Frontal cortex (tissue), 4 donors: ENCODE measurements at regions not wholly inside any gene's neighbourhood (a gene's known extent, or its start where the extent isn't known, plus 50 kb on each side); places are given as distances from the start of the nearest gene placed in this dataset.
"Not testable (repeated sequence)": the region's sequence is repeated elsewhere in the genome, so short reads cannot be mapped to it uniquely, and the experiment has no call there.

Source experiments
- DNase-seq, 2 donors: peaks; one replicate each; pipeline ENCODE4 v3.0.0; 2012; ENCODE audit warnings: low spot score in 2 of 2
- FAIRE-seq: peaks from 2 replicates; lab custom pipeline; 2012; peaks lifted over from hg19 to GRCh38; lab: Jason Lieb, UNC
- small RNA-seq: library from RNA; depleted of rRNA; stranded (forward); fragments of <200 nt; gene quantifications from one replicate; pipeline ENCODE3, GENCODE V24; 2014
- donor health status: control.
- donor health status: control.
- donor health status: control.

- not testable (repeated sequence) for FAIRE-seq, DNase-seq
Observed at GRCh38 chr4:81324594-81324993, 109.6 kb upstream of the PRKG2 start.

GRCh38 chr4:81319657-81320056 lies 104.6 kb upstream of the PRKG2 start:
- DNase-seq (no peak), FAIRE-seq (no peak)

GRCh38 chr4:81314897-81315470 lies 100.0 kb upstream of the PRKG2 start:
- no peak for DNase-seq
- FAIRE-seq = no peak

- FAIRE-seq (no peak), DNase-seq (no peak)
Observed at GRCh38 chr4:81314196-81314896, 99.3 kb upstream of the PRKG2 start.

GRCh38 chr4:81307991-81308390 lies 93.0 kb upstream of the PRKG2 start:
- no peak for DNase-seq
- FAIRE-seq = no peak

- DNase-seq = no peak
- no peak for FAIRE-seq
Observed at GRCh38 chr4:81304871-81305270, 89.8 kb upstream of the PRKG2 start.

GRCh38 chr4:81300352-81300751 lies 85.3 kb upstream of the PRKG2 start:
- DNase-seq, FAIRE-seq: not testable (repeated sequence)

GRCh38 chr4:81290813-81291212 lies 75.8 kb upstream of the PRKG2 start:
- no peak for FAIRE-seq
- DNase-seq = no peak

- FAIRE-seq (no peak), DNase-seq (no peak)
Observed at GRCh38 chr4:81287101-81287500, 72.1 kb upstream of the PRKG2 start.

GRCh38 chr4:81282131-81282530 lies 67.1 kb upstream of the PRKG2 start:
- DNase-seq (no peak), FAIRE-seq (no peak)

- no peak for FAIRE-seq
Observed at GRCh38 chr4:81274460-81274859, 59.4 kb upstream of the PRKG2 start.

GRCh38 chr4:81272671-81273070 lies 57.6 kb upstream of the PRKG2 start:
- FAIRE-seq (no peak), DNase-seq (no peak)

More at GRCh38 chr4:81274460-81274859, 59.4 kb upstream of the PRKG2 start:
- DNase-seq = no peak

Small RNA genes lying in the stretch of these regions (small RNA-seq; reads per million reads assigned to genes)
- gene RNU5A-2P = 0.18 reads per million
